ENCODE measurements at regions not wholly inside any gene's neighbourhood (a gene's known extent, or its start where the extent isn't known, plus 50 kb on each side); places are given as distances from the start of the nearest gene placed in this dataset.
"Not testable (repeated sequence)": the region's sequence is repeated elsewhere in the genome, so short reads cannot be mapped to it uniquely, and the experiment has no call there.

DNA sequence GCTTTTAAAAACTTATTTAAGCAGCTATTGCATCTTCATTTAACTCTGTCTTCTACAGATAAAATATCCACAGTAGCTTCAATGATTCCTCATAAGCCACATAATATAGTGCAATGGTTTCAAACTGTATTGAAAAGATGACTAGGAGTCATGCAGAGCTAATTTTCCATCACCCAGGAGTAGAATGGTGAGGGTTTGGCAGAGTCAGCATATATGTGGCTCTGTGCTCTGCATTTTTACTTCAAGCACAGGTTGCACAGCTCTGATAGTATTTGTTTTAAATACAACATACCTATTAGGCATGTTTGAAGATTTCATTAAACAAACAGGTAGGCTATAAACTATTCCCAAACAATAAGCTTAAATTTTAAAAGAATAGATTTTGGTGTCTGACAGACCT lies 731.9 kb upstream of the VRK2 start:
- no peak for DNase-seq (ENCODE audit: low spot score)

DNA sequence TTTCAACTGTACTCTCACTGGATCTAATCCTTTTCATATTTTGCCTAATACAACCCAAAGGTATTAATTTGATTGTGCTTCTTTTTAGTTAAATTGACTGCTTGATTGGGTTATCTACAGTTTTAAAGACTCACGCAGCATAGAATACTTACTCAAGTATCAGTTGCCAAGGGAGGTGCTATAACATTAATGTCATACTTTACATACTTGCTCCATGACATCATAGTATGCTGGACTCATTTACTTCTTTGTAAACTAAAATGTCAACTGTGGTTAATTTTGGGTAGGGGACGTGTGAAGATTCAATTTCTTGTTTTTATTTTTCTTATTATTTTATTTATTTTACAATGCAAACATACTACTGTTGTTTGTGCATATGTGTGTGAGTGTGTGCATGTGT lies 716.2 kb upstream of the VRK2 start:
- DNase-seq (ENCODE audit: low spot score), result no peak

- no peak for DNase-seq (ENCODE audit: low spot score)
Observed at GRCh38 chr2:57333221-57333620, 713.4 kb upstream of the VRK2 start.

GRCh38 chr2:57343391-57344006 lies 703.1 kb upstream of the VRK2 start:
- DNase-seq (ENCODE audit: low spot score), result no peak

- DNase-seq (ENCODE audit: low spot score), result no peak
Observed at GRCh38 chr2:57368190-57368589, 678.4 kb upstream of the VRK2 start.

DNA sequence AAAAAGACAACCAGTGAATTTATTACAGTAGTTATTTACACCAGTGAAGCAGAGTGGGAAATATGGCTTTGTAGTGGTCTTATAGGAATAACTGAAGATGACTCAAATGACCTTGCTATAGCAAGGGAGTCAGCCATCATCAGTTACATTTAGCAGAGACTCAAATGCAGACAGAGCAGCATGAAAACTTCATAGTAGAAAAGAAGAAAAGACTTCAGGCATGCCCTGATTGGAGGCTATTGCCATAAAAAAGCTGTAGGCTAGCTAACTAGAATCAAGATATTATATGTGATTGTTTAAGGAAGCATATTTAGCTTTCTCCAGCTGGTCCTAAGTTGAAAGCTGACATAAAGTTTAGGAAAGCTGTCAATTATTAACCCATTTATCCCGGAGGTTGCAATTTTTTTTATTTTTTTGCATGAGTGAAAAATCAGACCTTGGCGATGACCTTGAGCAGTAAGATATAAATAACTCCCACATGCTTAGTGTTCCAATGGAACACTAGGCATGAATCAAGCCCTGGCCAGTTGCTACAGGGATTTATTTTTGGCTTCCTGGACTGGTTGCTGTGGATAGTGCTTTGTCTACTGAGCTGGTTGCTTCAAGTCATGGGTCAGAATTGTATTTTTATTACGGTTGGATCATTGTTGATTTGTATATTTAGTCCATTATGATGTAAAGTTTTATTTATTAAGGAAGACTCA lies 675.6 kb upstream of the VRK2 start:
- no peak for DNase-seq (ENCODE audit: low spot score)

DNA sequence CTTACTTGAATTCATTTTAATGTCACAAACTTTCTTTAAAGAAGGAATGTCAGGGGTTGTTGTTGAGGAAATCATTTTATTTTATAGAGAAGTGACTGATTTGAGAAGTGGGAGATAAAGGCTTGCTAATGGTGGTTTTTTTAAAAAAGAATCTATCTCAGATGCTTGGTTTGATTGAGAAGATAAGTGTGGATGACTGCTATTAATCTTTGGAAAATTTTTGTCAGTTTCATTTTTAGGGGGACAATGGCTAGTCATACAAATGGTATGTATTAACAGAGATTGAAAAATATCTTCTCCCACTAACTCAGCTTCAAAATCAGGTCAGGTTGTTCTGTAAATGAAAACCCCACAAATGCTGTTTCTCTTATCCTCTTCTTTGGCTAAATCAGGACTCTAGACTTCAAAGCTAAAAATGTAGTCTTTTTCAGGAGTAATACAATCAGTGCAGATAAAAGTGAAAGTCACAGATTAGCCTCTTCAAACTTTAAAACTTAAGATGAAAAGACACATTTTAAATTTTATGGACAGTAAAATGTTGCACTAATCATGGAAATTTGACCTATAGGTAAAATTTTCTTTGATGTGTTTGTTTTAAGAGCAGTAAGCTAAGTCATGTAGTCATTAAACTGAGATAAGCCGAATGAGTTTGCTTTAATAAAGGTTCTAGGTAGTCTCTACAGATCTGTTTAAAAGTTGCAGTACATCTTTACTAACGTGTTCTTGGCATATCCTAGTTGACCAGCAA lies 674.2 kb upstream of the VRK2 start:
- no peak for DNase-seq (ENCODE audit: low spot score)

DNA sequence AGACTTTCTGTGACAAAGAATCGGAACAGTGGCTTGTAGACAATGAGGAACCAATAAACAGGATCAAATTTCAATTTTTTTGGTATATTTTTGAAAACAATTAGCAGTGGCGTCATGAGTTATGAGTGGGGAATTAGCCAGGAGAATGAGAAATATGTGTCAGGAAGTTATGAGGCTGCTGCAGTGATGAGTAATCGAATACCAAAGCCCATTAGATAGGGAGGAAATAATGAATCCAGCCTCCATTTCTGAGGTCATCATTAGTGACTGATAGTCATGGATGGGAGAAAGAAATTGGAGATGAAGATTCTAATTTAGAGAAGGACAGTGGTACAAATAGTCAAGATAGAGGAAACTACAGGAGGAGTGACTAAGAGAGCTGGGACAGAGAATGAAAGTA lies 673.1 kb upstream of the VRK2 start:
- DNase-seq (ENCODE audit: low spot score), result peak; percentile 77

- peak; percentile 24 for DNase-seq (ENCODE audit: low spot score)
Observed at GRCh38 chr2:57376985-57377384, 669.6 kb upstream of the VRK2 start.

GRCh38 chr2:57386305-57386704 lies 660.3 kb upstream of the VRK2 start:
- no peak for DNase-seq (ENCODE audit: low spot score)

- no peak for DNase-seq (ENCODE audit: low spot score)
Observed at GRCh38 chr2:57396355-57397098, 650.1 kb upstream of the VRK2 start.

DNA sequence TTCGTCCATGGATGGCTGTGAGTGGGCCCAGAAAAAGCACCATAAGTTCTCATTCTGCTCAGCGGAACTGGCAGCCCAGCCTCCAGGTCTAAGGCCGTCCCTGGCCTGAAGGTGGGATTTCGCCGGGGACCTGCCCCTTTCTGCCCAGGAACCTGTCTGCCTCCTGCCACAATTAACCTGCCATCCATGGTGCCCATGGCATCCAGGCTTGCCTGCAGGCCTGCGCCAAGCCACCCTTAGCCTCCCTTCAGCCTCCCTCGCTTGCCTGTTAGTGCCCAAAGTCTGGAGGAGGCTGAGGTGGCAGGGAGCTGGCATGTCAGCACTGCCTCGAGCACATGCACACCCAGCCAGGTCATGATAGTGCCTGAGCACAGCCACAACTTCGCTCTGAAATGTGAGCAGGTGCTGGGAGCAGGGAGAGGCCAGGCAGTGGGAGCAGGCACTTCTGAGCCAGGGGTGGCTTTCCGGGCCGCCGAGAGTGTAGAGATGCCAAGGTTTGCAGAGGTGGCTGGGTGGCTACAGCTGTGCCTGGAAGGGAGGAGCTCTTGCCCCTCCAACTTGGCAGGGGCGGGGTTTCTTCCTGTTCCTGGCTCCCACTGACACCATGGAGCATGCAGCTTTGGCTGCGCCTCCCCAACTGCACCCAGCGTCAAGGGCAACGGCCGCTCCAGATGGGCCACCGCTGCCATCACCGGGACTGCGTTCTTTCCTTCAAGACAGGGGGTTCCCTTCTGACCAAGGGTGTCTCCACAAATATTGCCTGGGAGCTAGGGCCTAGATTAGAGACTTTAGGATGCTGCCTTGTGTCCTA lies 648.9 kb upstream of the VRK2 start:
- DNase-seq (ENCODE audit: low spot score), result no peak

GRCh38 chr2:57399057-57399456 lies 647.5 kb upstream of the VRK2 start:
- DNase-seq (ENCODE audit: low spot score), result no peak

- no peak for DNase-seq (ENCODE audit: low spot score)
Observed at GRCh38 chr2:57402096-57402495, 644.5 kb upstream of the VRK2 start.

- no peak for DNase-seq (ENCODE audit: low spot score)
Observed at GRCh38 chr2:57402755-57403154, 643.9 kb upstream of the VRK2 start.

DNA sequence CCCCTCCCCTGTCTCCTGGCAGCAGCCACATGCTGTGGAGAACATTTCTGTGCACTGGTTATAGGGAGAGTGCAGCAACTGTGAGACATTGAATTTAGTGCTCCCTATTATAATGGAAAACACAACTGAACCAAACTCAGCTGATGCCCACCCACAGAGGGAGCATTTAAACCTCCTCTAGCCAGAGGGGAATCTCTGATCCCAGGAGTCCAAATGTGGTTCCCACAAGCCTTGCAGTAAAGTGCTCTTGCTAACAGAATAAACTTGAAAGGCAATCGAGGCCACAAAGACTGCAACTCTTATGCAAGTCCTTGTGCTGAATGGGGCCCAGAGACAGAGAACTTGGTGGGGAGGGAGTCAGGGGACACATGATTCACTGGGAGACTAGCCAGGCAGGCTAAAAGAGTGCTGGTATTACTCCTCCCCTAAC lies 638.8 kb upstream of the VRK2 start:
- DNase-seq (ENCODE audit: low spot score), result no peak

DNA sequence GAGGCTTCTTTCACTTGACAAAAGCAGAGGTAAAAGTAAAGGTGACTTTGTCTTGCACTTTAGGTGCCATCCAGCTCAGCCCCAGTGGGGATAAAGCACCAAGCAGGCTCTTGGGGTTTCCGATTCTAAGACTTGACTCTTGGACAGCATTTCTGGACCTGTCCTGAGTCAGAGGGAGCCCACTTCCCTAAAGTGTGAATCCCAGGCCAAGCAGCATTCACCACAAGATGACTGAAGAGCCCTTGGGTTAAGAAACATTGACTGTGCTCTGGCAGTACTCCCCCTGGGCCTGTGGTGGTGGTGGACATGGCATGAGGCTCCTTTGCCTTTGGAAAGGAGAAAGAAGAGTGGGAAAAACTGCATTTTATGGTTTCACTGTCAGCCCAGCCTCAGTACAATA lies 638.0 kb upstream of the VRK2 start:
- DNase-seq (ENCODE audit: low spot score), result no peak

- no peak for DNase-seq (ENCODE audit: low spot score)
Observed at GRCh38 chr2:57417007-57417406, 629.6 kb upstream of the VRK2 start.

GRCh38 chr2:57418859-57419346 lies 627.7 kb upstream of the VRK2 start:
- DNase-seq (ENCODE audit: low spot score), result not testable (repeated sequence)

DNA sequence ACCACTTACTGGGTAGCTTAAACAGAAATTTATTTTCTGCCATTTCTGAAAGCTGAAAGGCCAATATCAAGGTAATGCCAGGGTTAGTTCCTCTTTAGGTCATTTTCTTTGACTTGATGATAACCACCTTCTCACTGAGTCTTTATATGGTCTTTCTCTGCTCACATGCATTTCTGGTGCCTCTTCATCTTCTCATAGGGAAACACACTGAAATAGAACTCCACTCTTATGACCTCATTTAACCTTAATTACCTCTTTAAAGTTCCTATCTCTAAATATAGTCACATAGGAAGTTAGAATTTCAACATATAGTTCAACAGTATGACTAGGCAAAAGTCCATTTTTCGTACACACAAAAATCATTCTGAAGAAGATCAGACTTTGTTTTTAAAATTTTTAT lies 616.8 kb upstream of the VRK2 start:
- DNase-seq (ENCODE audit: low spot score), result no peak

- DNase-seq (ENCODE audit: low spot score), result no peak
Observed at GRCh38 chr2:57432528-57432927, 614.1 kb upstream of the VRK2 start.

- DNase-seq (ENCODE audit: low spot score), result peak; percentile 11
Observed at GRCh38 chr2:57434441-57434840, 612.2 kb upstream of the VRK2 start.
